IPS DF 6.9 (cell line): ENCODE measurements at regions not wholly inside any gene's neighbourhood (a gene's known extent, or its start where the extent isn't known, plus 50 kb on each side); places are given as distances from the start of the nearest gene placed in this dataset.

Experiments
- DNase-seq: peaks from one replicate; pipeline ENCODE4 v3.0.0-alpha.2; 2013; ENCODE audit warnings: low read depth, low spot score
- H3K27ac ChIP-seq: one replicate; pipeline ENCODE4 v1.5.1; 2013; ENCODE audit warnings: low read length, control low read depth
- H3K27me3 ChIP-seq: 2 replicates; pipeline ENCODE4 v1.6.1; 2013; ENCODE audit warnings: mild to moderate bottlenecking, low read length; ENCODE audit not compliant: control insufficient read depth, insufficient read depth
- H3K36me3 ChIP-seq: 2 replicates; pipeline ENCODE4 v1.6.1; 2013; ENCODE audit warnings: low read length; ENCODE audit not compliant: control insufficient read depth, insufficient read depth
- H3K4me1 ChIP-seq: 2 replicates; pipeline ENCODE4 v1.6.1; 2013; ENCODE audit warnings: low read length; ENCODE audit not compliant: control insufficient read depth, insufficient read depth
- H3K4me3 ChIP-seq: 2 replicates; pipeline ENCODE4 v1.5.1; 2013; ENCODE audit warnings: mild to moderate bottlenecking, low read length
- H3K9me3 ChIP-seq: 2 replicates; pipeline ENCODE4 v1.6.1; 2013; ENCODE audit warnings: low read length, inconsistent platforms; ENCODE audit not compliant: control insufficient read depth, insufficient read depth
- WGBS: extraction: QIAGEN DNeasy Blood & Tissue Kit; methylation state at CpG from one replicate; pipeline ENCODE4 v1.1.7; 2013; ENCODE audit warnings: mixed read lengths, missing lambda C conversion rate; ENCODE audit not compliant: insufficient read length, insufficient coverage; 5-methylcytosine and 5-hydroxymethylcytosine counted together

GRCh38 chr21:27462726-27463125 is 495.8 kb upstream of the ADAMTS5 start:
- Histone ChIP-seq H3K4me3 (no peak overlapping the region), H3K9me3 (no peaks in the 10 kb centered on the region), H3K27ac (no peak overlapping the region), H3K4me1 (no peaks in the 10 kb centered on the region), H3K36me3 (no peaks in the 10 kb centered on the region), H3K27me3 (no peaks in the 10 kb centered on the region)
- no peak for DNase-seq
- WGBS, result no CpG with 5 or more reads among the region's 2 CpGs

- Histone ChIP-seq H3K9me3 (no peaks in the 10 kb centered on the region), H3K36me3 (no peaks in the 10 kb centered on the region), H3K27ac (no peak overlapping the region), H3K4me1 (no peaks in the 10 kb centered on the region), H3K4me3 (no peak overlapping the region), H3K27me3 (no peaks in the 10 kb centered on the region)
- no CpG with 5 or more reads among the region's 2 CpGs for WGBS
- DNase-seq, result no peak
These were observed 487.3 kb upstream of the ADAMTS5 start for GRCh38 chr21:27454234-27454633.

DNA sequence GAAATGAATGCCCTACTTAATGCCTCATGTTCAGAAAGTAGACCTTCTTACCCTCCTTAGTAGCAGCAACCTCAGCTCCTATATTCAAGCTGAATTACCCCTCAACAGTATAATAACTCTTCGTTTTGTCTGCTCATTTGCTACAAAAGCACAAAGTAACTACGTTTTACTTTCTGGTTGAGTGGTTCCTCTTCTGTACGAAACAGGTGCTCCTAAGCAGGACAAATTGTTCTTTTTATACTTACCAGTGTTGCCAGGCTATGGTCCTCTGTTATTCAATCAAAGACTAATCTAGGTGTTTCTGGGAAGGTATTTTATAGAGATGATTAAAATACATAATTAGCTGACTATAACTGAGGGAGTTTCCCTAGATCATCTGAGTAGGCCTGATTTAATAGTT is 484.2 kb upstream of the ADAMTS5 start:
- no peaks in the 10 kb centered on the region for H3K9me3 ChIP-seq
- WGBS, result no CpG with 5 or more reads among the region's 3 CpGs
- no peaks in the 10 kb centered on the region for H3K36me3 ChIP-seq
- H3K4me3 ChIP-seq, result no peak overlapping the region
- no peak overlapping the region for H3K27ac ChIP-seq
- H3K27me3 ChIP-seq, result no peaks in the 10 kb centered on the region
- no peak for DNase-seq
- no peaks in the 10 kb centered on the region for H3K4me1 ChIP-seq

- no peak for DNase-seq
- no CpG with 5 or more reads among the region's 3 CpGs for WGBS
- H3K27ac ChIP-seq, result no peak overlapping the region
- H3K4me1 ChIP-seq, result no peaks in the 10 kb centered on the region
- no peaks in the 10 kb centered on the region for H3K9me3 ChIP-seq
- H3K27me3 ChIP-seq, result no peaks in the 10 kb centered on the region
- H3K4me3 ChIP-seq, result no peak overlapping the region
- H3K36me3 ChIP-seq, result no peaks in the 10 kb centered on the region
These were observed 483.3 kb upstream of the ADAMTS5 start for GRCh38 chr21:27450216-27450615.

DNA sequence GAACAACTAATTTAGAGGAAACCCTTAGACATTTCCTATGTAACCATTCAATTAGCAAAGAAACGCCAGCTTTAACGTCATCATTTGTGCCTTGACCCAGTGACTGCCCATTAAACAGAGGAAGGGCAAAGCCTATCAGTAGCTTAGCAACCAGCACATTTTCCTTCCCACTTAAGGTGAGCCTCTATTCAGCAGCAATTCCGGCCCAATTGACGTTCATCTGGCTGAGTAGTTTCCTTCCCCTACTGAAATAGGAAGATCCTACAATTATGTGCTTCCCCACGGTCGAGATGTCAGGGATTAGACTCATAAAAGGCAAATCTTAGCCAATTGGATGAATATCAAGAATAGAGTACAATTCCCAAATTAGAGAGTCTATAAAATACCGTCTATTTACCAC is 482.1 kb upstream of the ADAMTS5 start:
- Histone ChIP-seq H3K27me3 (no peaks in the 10 kb centered on the region), H3K27ac (no peak overlapping the region), H3K4me1 (no peaks in the 10 kb centered on the region), H3K4me3 (no peak overlapping the region), H3K9me3 (no peaks in the 10 kb centered on the region), H3K36me3 (no peaks in the 10 kb centered on the region)
- DNase-seq, result no peak
- no CpG with 5 or more reads among the region's 7 CpGs for whole genome bisulfite sequencing

DNA sequence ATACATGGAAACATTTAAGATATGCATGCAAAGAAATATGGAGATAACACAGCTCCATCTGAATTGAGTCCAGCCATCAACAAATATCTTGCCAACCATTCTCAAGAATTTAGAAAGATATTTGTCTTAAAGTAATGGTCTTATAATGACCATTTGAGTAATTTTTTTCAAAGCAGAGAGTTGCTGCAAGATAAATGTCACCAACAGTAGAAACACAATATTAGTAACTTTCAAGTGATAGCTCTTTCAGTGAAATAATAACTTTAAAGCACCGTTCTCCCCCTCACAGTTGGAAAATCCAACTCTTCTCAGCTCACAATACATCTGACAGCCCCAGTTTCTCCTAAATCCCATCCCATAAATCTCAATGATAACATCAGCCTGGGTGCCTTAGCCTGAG is 481.0 kb upstream of the ADAMTS5 start:
- DNase-seq, result no peak
- no peaks in the 10 kb centered on the region for H3K36me3 ChIP-seq
- WGBS, result no CpG with 5 or more reads among the region's 1 CpG
- H3K27ac ChIP-seq, result no peak overlapping the region
- H3K4me1 ChIP-seq, result no peaks in the 10 kb centered on the region
- no peaks in the 10 kb centered on the region for H3K27me3 ChIP-seq
- H3K9me3 ChIP-seq, result no peaks in the 10 kb centered on the region
- H3K4me3 ChIP-seq, result no peak overlapping the region

- no peaks in the 10 kb centered on the region for H3K27me3 ChIP-seq
- no peaks in the 10 kb centered on the region for H3K9me3 ChIP-seq
- no peaks in the 10 kb centered on the region for H3K36me3 ChIP-seq
- H3K4me3 ChIP-seq, result no peak overlapping the region
- DNase-seq, result no peak
- no peak overlapping the region for H3K27ac ChIP-seq
- WGBS, result no CpG with 5 or more reads among the region's 3 CpGs
- H3K4me1 ChIP-seq, result no peaks in the 10 kb centered on the region
These were observed 462.9 kb upstream of the ADAMTS5 start for GRCh38 chr21:27429710-27430341.

DNA sequence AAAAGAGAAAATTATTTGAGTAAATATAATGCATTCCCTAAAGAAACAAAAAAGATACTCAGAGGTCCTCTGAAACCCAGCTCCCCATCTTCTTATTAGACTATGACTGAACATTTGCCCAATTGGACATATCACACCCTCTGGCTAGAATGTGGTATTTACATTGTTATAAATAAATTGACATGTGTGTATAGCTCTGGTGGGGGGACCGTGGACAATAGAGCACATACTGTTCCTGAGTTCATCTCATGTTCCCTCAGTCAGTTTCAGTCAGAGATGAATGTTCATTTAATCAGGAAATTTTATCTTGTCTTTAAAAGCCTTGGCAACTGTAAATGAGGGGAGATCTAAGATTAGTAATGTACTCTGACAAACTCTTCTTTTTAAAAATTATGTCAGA is 459.3 kb upstream of the ADAMTS5 start:
- WGBS, result no CpG with 5 or more reads among the region's 1 CpG
- Histone ChIP-seq H3K27ac (no peak overlapping the region), H3K9me3 (no peaks in the 10 kb centered on the region), H3K4me1 (no peaks in the 10 kb centered on the region), H3K27me3 (no peaks in the 10 kb centered on the region), H3K4me3 (no peak overlapping the region), H3K36me3 (no peaks in the 10 kb centered on the region)
- no peak for DNase-seq

DNA sequence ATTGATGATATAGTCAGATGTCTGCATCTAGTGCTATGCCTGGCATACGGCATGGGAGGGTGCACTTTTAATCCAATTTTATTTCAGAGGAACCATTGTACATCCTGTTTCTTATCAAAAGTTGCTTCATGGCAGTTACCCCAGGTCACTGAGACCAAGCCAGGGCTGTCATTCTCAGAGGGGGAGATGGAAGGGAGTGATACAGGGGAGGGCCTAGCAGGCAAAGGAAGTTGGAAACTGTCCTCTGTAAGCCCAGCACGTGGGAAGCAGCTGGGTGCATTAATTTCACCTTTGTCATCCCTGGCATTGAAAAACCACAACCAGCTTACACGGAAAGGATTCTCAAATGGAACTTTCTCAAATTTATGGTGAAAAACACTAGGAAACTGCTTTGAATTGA is 458.7 kb upstream of the ADAMTS5 start:
- Histone ChIP-seq H3K4me3 (no peak overlapping the region), H3K9me3 (no peaks in the 10 kb centered on the region), H3K27ac (no peak overlapping the region), H3K4me1 (no peaks in the 10 kb centered on the region), H3K27me3 (no peaks in the 10 kb centered on the region), H3K36me3 (no peaks in the 10 kb centered on the region)
- no CpG with 5 or more reads among the region's 3 CpGs for WGBS
- DNase-seq, result no peak

- Histone ChIP-seq H3K9me3 (no peaks in the 10 kb centered on the region), H3K36me3 (no peaks in the 10 kb centered on the region), H3K4me1 (no peaks in the 10 kb centered on the region), H3K4me3 (no peak overlapping the region), H3K27ac (no peak overlapping the region), H3K27me3 (no peaks in the 10 kb centered on the region)
- WGBS, result no CpG with 5 or more reads among the region's 2 CpGs
- DNase-seq, result peak; percentile 13
These were observed 458.3 kb upstream of the ADAMTS5 start for GRCh38 chr21:27425172-27425571.

GRCh38 chr21:27424601-27425000 is 457.7 kb upstream of the ADAMTS5 start:
- Histone ChIP-seq H3K4me3 (no peak overlapping the region), H3K36me3 (no peaks in the 10 kb centered on the region), H3K9me3 (no peaks in the 10 kb centered on the region), H3K4me1 (no peaks in the 10 kb centered on the region), H3K27me3 (no peaks in the 10 kb centered on the region), H3K27ac (no peak overlapping the region)
- no peak for DNase-seq
- WGBS, result no CpG with 5 or more reads among the region's 1 CpG
